Nephron progenitor cell (in vitro differentiated cells): ENCODE measurements at regions not wholly inside any gene's neighbourhood (a gene's known extent, or its start where the extent isn't known, plus 50 kb on each side); places are given as distances from the start of the nearest gene placed in this dataset.

Experiments used
- DNase-seq: peaks from one replicate; pipeline ENCODE4 v3.0.0; 2021
- H3K27ac Mint-ChIP-seq: 2 replicates; pipeline ENCODE4 v1.8.0; 2021; ENCODE audit warnings: mild to moderate bottlenecking, moderate library complexity, mixed read lengths
- H3K27me3 Mint-ChIP-seq: 2 replicates; pipeline ENCODE4 v1.8.0; 2021; ENCODE audit warnings: mild to moderate bottlenecking, low read depth, mixed read lengths; ENCODE audit not compliant: poor library complexity
- H3K36me3 Mint-ChIP-seq: 2 replicates; pipeline ENCODE4 v1.8.0; 2021; ENCODE audit warnings: low read depth, mixed read lengths
- H3K4me1 Mint-ChIP-seq: 2 replicates; pipeline ENCODE4 v1.8.0; 2021; ENCODE audit warnings: mixed read lengths
- H3K4me3 Mint-ChIP-seq: 2 replicates; pipeline ENCODE4 v1.8.0; 2021; ENCODE audit warnings: mild to moderate bottlenecking, moderate library complexity, mixed read lengths
- H3K9me3 Mint-ChIP-seq: 2 replicates; pipeline ENCODE4 v1.8.0; 2021; ENCODE audit warnings: mild to moderate bottlenecking, moderate library complexity, mixed read lengths
- TF ChIP-seq, protein P1 (sequence below): fragments of 200-600 bp; sonication (generic); IDR thresholded peaks from 2 replicates; pipeline ENCODE4 v1.5.0; 2021; ENCODE audit warnings: antibody characterized with exemption

DNA sequence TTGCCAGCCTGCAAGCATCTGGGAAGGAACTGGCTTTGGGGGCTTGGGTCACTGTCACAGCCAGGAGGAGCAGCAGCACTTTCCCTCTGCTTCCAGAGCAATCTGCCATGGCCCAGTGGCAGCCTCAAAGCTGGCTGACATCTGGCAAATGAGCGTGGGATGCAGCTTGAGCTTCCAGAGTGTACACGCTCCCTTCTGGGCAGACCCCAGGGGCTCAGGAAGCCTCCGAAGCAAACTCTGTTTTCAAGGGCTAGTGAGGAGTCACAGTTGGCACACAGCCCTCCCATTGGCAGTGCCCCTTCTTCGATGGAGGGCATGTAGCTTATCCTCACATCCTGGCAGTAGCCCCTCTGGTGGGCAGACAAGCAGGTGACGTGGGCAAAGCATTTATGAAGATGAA lies 249.6 kb downstream of the ENGASE start:
- peaks cover 79% of the 10 kb centered on the region for H3K27me3 Mint-ChIP-seq
- H3K4me3 Mint-ChIP-seq = no peak overlapping the region

DNA sequence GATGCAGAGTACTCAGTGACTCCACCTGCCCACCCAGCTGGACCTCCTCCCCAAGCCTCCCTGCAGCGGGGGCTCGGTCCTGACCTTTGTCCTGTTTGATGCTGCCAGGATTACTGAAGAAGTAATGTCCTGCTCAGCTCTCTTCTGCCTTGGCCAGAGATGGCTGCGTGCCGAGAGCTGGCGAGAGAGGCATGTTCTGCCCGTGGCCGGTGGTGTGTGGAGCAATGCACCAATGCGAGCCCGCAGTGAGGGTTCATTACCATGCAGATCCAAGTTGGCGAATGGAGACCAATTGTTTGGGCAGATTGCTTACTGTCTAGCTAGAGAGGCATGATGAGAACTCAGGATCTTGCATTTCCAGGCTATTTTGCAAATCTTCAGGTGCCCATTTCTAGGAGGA lies 248.9 kb downstream of the ENGASE start:
- peaks cover 73% of the 10 kb centered on the region for H3K27me3 Mint-ChIP-seq
- no peaks in the 10 kb centered on the region for H3K9me3 Mint-ChIP-seq
- H3K4me1 Mint-ChIP-seq = no peaks in the 10 kb centered on the region
- TF ChIP-seq, protein P1, sequence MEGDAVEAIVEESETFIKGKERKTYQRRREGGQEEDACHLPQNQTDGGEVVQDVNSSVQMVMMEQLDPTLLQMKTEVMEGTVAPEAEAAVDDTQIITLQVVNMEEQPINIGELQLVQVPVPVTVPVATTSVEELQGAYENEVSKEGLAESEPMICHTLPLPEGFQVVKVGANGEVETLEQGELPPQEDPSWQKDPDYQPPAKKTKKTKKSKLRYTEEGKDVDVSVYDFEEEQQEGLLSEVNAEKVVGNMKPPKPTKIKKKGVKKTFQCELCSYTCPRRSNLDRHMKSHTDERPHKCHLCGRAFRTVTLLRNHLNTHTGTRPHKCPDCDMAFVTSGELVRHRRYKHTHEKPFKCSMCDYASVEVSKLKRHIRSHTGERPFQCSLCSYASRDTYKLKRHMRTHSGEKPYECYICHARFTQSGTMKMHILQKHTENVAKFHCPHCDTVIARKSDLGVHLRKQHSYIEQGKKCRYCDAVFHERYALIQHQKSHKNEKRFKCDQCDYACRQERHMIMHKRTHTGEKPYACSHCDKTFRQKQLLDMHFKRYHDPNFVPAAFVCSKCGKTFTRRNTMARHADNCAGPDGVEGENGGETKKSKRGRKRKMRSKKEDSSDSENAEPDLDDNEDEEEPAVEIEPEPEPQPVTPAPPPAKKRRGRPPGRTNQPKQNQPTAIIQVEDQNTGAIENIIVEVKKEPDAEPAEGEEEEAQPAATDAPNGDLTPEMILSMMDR = no peak
- no peaks in the 10 kb centered on the region for H3K36me3 Mint-ChIP-seq
- H3K4me3 Mint-ChIP-seq = no peak overlapping the region
- no peak overlapping the region for H3K27ac Mint-ChIP-seq
- DNase-seq = no peak

More for the DNA sequence above, 249.6 kb downstream of the ENGASE start:
- TF ChIP-seq, protein P1 = no peak
- Mint-ChIP-seq H3K27ac (no peak overlapping the region), H3K36me3 (no peaks in the 10 kb centered on the region), H3K4me1 (no peaks in the 10 kb centered on the region), H3K9me3 (no peaks in the 10 kb centered on the region)
- no peak for DNase-seq

DNA sequence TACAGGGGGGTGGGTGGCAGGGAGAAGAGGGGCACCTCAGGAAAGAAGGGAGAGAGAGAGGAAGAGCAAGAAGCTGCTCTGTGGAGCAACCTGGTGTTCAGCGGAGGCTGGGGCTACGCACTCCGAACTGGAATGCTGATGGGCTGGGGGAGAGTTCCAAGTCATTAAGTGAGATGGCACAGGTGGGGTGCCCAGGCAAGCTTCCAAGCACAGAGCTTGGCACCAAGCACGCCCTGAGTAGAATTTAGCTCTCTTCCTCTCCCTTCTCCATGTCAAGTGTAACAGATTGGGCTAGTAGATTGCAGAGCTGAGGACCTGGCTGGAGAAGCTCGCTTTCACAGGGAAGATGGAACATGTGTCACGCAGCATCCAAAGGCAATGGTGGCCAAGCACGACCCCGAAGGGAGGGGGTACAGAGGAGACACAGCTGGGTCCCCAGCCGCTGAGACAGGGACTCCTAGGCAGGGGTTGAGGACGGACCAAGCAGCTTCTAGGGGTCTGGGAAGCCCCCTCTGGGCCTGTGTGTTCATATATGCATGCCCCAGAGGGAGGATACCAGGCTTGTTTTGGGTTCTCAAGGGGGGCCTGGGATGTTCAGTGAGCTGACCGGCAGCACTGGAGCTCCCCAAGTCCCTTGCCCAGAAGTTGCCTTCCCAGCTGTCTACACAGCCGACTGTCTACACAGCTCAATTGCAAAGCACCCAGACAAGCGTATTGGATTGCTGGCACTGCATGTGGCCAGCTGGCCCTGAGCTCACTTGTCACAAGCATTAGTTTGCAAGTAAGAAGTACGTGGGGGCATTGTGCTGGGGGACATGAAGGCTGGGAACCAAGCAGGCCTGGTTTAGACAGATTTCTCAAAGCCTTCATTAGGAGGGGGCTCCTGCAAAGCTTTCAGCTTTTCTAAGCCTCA lies 247.8 kb downstream of the ENGASE start:
- Mint-ChIP-seq H3K4me1 (no peaks in the 10 kb centered on the region), H3K27ac (no peak overlapping the region), H3K9me3 (no peaks in the 10 kb centered on the region), H3K4me3 (no peak overlapping the region), H3K27me3 (peaks cover 71% of the 10 kb centered on the region), H3K36me3 (no peaks in the 10 kb centered on the region)
- TF ChIP-seq, protein P1 = no peak
- DNase-seq = no peak

DNA sequence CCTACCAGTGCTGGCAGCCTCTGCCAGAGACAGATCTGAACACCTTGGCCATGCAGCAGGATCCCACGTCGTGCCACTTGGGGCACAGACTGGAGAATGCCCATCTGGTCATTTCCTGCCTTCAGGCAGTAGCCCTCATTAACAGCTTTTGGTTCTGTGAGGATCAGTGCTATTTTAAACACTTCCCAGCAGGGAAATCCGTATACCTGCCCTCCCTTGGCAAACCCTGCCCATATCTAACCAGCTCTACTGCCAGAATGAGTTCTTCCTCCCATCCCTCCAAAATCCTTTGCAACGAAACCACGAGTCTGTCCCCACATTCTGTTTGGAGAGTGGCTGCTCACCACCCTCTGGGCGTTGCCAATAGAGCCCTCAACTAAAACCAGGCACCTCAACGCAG lies 245.7 kb downstream of the ENGASE start:
- TF ChIP-seq, protein P1 = no peak
- Mint-ChIP-seq H3K36me3 (no peaks in the 10 kb centered on the region), H3K9me3 (no peaks in the 10 kb centered on the region), H3K4me3 (no peak overlapping the region), H3K27me3 (peaks cover 61% of the 10 kb centered on the region), H3K4me1 (peaks cover 17% of the 10 kb centered on the region), H3K27ac (no peak overlapping the region)
- DNase-seq = no peak

DNA sequence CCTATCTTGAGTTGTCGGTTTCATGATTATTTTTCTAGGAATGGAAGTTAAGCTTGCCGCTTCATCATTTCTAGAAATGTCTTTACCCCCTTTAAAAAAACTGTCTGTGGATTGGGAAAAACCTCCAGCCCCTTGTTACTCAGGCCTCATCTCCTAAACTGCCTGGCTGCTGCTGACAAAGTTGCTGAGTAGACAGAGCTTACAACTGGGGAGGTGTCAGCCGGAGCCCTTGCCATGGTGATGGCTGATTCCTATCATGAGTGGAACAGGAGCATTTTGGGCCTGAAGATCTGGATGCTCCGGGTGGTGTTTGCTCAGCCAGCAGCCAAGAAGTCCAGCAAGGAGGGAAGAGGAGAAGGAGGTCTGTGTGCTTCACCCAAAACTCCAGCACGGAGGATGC lies 243.3 kb downstream of the ENGASE start:
- TF ChIP-seq, protein P1 = no peak
- Mint-ChIP-seq H3K4me1 (peaks cover 37% of the 10 kb centered on the region), H3K27ac (no peak overlapping the region), H3K27me3 (peaks cover 45% of the 10 kb centered on the region), H3K9me3 (no peaks in the 10 kb centered on the region), H3K4me3 (no peak overlapping the region), H3K36me3 (no peaks in the 10 kb centered on the region)
- no peak for DNase-seq

DNA sequence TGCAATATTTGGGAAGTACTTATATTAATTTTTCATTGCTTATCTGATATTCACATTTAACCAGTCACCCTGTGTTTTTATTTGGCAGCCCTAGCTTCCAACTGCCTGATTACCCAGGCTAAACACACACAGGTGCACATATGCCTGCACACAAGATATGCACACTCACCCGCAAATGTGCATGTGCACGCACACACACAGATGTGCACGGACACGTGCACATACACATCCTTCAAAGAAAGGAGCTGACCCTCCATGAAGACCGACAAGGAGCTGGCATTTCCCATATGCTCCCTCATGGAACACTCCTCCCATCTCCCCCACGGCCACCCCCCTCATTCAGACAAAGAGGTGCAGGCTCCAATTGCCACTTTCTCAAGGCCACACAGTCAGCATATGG lies 242.2 kb downstream of the ENGASE start:
- Mint-ChIP-seq H3K27me3 (peaks cover 43% of the 10 kb centered on the region), H3K4me1 (peaks cover 46% of the 10 kb centered on the region), H3K9me3 (no peaks in the 10 kb centered on the region), H3K36me3 (no peaks in the 10 kb centered on the region), H3K27ac (no peak overlapping the region), H3K4me3 (no peak overlapping the region)
- DNase-seq = no peak
- TF ChIP-seq, protein P1 = no peak
